ENCODE measurements at regions not wholly inside any gene's neighbourhood (a gene's known extent, or its start where the extent isn't known, plus 50 kb on each side); places are given as distances from the start of the nearest gene placed in this dataset.

GRCh38 chr6:76840865-76841264, 622.4 kb downstream of the HTR1B start:
- TF ChIP-seq SIN3A (IDR thresholded peaks at IDR 0.05; ENCODE audit: borderline replicate concordance, insufficient read depth, low read length) (no peak), POLR2AphosphoS5 (IDR thresholded peaks at IDR 0.05; ENCODE audit: low read depth, low read length) (no peak), TAF1 (IDR thresholded peaks at IDR 0.05; ENCODE audit: borderline replicate concordance, insufficient read depth, low read length) (no peak)

Measured in PFSK-1 (cell line).